NCI-H1092 (cell line): ENCODE measurements at regions not wholly inside any gene's neighbourhood (a gene's known extent, or its start where the extent isn't known, plus 50 kb on each side); places are given as distances from the start of the nearest gene placed in this dataset.

ENCODE experiments used
- DNase-seq: peaks from one replicate; lab custom pipeline; 2025; lab: John Stamatoyannopoulos, UW

DNA sequence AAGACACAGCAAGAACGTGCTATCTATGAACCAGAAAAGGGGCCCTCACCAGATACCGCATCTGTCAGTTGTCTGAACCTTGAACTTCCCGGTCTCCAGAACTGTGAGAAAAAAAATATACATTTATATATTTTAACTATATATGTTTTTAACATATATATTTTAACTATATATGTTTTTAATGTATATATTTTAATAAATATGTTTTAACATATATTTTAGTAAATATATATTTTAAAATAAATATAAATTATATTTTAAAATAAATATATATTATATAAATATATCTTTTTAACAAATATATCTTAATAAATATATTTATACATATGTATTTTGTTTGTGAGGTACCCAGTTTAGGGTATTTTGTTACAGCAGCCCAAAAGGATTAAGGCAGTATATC, 958.2 kb upstream of the AUTS2 start:
- DNase-seq, result no peak

DNA sequence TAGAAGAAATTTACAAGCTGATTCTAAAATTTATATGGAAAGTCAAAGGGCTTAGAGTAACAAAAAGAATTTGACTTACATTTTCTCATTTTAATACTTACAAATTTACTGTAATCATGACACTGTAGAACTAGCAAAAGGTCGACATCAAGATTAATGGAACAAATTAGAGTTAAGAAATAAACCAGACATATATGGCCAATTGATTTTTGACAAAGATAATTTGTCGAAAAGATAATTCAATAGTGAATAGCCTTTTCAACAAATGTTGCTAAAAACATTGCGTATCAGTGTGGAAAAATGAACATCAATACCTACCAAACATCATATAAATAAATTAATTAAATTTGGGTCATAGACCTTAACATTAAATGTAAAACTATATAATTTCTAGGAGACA, 955.5 kb upstream of the AUTS2 start:
- no peak for DNase-seq

DNA sequence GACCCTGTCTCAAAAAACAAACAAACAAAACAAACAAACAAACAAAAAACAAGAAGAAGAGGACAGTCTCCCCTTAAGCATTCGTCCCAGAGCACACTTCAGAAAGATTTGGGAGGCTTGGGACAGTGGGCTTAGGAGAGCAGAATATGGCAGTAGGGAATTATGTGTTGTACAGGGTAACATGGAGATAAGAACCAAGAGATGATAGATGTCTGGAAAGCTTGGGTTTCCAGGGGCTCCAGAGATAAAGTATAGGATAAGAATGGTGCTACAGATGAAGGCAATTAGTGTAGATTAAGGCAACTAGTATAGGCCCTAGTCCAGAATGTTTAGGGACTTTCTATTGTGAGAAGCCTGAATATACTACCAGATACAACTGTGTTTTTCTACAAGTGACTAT, 934.9 kb upstream of the AUTS2 start:
- DNase-seq, result no peak

DNA sequence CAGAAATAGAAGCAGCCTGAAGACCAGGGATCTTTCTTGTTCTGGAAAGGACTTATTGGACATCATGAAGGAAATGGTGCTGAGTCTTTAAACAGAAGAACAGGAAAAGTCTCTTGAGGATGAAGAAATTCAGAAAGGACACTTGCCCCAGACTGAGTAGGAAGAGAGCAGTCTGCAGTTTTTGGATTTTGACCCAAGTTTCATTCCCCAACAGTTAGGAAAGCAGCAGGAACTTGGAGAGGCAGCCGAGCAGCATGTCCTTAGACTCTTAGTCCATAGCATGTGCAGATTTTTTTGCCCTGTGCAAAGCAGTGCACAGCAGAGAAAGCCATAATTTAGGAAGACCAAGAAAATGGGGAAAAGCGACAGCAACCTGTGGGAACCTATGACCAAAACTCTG, 927.2 kb upstream of the AUTS2 start:
- DNase-seq, result no peak

DNA sequence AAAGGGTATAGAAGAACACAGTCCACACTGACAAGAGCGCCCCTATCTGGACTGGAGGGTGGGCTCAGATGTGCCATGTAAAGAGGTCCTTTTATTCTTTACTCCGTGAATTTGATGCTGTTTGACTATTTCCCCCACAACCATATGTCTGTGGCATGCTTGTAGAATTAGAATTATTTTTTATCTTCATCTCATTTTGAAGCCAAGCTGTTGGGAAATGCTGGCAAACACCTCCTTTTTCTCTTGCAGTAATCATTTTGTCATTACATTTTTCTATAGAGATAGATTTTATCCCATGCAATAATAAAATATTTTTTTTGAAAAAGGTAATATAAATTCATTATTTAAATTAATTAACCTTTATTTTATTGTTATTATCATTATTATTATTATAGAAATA, 926.6 kb upstream of the AUTS2 start:
- DNase-seq, result no peak

DNA sequence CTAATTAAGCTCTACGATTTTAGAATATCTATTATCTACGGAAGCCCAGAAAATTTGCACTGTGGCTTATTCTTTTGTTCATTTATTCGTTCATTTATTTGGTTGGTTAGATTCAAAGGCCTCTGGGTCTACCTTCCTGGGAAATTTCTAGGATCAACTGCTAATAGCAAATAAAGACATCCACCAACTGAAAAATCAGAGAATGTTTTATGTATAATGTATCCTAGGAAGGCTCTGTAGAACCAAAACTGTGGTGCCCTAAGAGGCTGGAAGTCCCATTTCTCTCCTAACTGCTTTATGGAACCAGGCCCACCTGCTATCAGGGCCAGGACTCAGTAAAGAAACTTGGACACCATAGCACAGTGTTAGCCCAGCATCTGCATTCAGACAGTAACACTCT, 923.4 kb upstream of the AUTS2 start:
- DNase-seq, result no peak

DNA sequence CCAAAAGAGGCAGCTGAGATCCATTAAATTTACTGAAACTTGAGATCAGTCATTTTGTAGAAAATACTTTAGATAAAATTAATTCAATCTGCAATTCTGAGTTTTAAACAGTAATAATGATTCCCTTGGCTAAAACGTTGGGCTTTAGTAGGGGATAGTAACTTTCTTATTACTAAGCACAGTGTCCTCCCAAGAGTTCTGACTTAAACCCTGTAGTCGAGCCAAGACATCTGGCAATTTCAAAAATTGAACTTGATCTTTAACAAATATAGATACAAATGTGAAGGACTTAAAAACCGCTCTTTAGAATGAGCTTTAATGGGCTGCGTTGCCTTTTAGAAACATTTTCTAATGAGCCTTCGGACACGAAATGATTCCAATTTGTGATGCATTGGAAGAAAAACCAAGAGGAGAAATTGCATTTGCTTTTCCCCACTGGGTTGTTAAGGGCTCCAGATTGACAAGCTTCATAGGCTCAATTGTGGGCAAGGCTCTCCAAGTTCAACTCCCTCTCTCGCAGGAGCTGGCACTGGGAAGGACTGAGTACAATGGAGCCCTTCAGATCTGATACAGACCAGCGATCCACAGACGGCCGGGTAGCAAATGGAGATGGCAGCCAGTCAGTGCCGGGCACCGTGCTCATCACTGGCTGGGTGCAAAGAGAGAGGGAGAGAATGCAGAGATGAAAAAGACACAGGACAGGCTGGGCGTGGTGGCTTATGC, 921.3 kb upstream of the AUTS2 start:
- no peak for DNase-seq

DNA sequence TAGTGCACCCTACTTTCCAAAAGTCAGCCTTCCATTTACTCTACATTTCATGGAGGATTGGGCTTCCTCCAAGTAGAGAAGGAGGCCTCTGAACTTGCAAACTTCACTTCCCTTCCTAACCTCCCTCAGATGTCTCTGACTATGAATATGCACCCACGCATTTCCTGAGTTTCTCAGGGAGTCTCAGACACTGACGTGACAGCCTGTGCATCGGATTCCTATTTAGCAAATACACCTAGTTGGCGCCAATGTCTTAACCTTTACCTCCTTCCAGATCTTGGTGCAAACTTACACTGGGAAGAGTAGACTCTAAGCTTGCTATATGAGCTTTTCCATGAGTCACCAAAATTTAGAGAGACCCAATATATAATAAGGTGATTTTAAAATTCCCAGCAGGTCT, 920.1 kb upstream of the AUTS2 start:
- DNase-seq, result no peak

DNA sequence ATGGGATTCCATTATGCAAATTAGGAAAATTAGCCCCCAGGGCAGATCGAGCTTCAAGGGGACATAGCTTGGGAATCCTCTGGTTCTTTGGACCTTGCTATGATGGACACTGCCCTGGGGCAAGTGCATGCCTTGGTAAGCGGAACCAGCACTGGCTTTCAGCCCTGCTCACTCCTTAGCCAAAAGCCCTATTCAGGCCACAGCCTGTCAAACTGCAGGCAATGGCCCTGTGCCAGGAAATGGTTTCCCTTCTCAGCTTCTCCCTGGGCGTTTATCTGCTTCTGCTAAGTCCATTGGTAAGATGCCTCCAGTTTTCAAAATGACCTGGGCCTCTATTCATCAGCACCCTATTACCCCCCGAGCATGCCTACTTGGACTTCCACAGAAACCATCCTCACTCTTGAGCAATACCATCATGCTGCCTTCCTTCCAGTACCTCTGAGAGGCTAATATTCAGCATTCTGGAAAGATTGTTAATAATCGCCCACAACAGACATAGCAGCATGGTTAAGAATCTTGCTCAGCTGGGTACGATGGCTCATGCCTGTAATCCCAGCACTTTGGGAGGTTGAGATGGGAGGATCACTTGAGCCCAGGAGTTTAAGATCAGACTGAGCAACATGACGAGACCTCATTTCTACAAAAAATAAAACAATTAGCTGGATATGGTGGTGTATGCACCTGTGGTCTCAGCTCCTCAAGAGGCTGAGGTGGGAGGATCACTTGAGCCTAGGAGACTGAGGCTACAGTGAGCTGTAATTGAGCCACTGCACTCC, 918.6 kb upstream of the AUTS2 start:
- DNase-seq, result peak; percentile 26

DNA sequence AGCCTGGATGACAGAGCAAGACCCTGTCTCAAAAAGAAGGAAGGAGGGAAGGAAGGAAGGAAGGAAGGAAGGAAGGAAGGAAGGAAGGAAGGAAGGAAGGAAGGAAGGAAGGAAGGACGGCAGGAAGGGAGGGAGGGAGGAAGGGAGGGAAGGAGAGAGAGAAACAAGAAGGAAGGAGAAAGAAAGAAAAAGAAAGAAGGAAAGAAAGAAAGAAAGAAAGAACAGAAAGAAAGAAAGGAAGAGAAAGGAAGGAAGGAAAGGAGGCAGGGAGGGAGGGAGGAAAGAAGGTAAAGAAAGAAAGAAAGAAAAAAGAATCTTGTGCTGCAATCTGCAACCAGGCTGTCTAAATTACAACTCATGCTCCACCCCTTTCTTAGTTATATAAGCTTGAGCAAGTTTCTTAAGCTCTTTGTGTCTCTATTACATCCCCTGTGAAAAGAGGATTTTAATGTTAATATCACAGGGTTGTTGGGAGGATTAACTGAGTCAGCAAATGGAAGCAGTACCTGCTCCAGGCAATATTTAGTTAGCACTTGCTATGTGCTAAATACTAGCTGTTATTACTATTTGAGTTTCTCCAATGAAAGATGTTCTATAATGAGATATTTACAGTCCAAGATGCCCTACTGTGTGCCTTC, 917.9 kb upstream of the AUTS2 start:
- DNase-seq, result no peak

DNA sequence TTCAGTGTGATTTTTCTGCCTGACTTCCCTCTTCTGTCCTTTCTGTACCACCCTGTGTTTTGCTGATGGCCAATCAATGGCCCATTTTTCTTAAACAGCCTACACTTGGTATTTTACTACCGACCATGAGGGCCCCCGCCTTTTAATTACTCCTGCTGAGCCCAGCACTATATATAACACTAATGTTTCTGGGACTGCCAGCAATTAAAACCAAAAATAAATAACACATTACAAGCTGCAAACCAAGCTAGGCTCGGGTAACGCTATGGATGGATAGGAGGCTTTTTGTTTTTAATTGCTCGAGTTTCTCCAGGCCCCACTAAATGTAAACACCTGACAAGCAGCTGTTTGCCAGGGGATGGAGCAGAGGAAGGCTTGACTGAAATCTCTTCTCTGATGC, 915.4 kb upstream of the AUTS2 start:
- peak; percentile 85 for DNase-seq

DNA sequence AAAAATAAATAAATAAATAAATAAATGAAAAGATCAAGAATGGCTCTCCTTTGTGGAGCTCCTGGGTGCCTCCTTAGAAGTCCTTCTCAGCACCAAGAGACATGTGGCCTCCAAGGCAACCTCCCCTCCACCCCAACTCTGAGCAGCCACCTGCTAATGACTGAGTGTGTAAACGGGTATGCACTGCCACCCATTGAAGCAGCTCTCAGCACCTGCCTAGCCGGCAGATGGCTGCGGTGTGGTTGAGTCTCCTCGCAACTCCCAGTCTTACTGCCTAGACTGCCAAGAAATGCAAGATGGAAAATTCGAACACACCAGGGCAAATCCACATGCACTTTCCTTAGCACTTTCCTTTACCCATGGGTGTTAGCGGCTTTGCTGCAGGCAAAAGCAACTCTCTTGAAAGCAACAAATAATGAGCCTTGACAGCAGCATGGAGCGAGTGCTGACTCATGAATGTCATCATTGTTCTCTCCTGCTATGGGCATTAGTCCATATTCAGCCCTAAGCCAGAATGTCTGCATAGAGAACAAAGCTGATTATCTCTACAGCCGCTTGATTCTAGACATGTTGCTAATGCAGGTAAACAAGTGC, 913.9 kb upstream of the AUTS2 start:
- DNase-seq, result peak; percentile 79

DNA sequence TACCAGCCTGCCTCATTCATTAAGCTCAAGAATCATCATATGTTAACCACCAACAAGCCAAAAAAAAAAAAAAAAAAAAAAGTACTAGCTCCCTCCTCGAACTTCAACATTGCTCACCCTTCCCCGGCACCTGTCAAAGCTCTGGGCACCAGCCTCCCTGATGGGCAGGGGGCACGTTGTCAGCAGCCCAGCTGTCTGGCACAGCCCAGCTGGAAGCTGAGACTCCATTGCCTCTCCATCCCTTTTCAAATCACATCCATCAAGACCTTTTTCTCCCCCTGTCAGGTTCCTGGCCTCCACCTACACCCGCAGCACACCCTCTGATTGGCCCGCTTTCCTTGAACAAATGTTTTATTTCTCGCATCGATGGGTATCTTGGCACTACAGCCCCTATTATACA, 913.3 kb upstream of the AUTS2 start:
- DNase-seq, result peak; percentile 90

DNA sequence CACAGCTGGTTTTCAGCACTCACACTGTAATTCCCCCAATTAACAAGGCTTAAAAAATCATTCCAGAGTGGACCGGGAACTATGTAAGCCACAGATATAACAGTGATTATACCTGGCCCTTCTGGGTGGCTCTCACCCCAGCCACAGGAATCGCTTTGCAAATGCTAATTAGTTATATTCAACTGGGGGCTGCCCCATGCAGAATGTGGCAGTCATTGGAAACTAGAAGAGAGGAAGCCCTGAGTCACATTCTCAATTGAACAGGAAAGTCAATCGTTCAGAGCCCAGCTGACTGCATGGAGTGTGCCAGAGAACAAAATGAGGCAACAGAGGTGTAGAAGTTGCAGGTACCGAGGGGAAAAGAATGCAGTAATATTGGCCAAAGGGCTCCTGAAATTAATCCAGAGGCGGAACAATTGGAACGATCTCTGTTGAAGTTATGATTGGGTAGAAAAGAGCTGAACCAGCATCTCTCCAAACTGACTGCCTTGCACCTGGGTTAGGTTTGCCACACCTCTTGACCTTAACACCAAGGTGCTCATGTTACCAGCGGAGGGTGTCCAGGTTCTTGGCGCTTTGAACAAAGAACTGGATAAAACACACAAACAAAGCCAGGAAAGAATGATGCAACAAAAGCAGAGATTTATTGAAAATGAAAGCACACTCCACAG, 909.7 kb upstream of the AUTS2 start:
- DNase-seq, result peak; percentile 64

DNA sequence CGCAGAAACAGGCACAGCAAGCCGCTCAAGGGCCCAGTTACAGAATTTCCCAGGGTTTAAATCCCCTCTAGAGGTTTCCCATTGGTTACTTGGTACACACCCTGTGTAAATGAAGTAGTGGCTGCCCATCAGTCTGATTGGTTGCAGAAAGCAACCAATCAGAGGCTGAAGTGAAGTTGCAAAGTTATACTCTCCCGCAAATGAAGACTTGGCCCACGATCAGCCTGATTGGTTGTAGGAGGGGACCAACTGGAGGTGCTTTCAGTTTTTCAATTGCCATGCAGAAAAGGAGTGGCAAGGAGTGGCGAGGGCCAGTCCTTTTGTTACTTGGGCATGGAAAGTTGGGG, 909.2 kb upstream of the AUTS2 start:
- DNase-seq, result no peak

DNA sequence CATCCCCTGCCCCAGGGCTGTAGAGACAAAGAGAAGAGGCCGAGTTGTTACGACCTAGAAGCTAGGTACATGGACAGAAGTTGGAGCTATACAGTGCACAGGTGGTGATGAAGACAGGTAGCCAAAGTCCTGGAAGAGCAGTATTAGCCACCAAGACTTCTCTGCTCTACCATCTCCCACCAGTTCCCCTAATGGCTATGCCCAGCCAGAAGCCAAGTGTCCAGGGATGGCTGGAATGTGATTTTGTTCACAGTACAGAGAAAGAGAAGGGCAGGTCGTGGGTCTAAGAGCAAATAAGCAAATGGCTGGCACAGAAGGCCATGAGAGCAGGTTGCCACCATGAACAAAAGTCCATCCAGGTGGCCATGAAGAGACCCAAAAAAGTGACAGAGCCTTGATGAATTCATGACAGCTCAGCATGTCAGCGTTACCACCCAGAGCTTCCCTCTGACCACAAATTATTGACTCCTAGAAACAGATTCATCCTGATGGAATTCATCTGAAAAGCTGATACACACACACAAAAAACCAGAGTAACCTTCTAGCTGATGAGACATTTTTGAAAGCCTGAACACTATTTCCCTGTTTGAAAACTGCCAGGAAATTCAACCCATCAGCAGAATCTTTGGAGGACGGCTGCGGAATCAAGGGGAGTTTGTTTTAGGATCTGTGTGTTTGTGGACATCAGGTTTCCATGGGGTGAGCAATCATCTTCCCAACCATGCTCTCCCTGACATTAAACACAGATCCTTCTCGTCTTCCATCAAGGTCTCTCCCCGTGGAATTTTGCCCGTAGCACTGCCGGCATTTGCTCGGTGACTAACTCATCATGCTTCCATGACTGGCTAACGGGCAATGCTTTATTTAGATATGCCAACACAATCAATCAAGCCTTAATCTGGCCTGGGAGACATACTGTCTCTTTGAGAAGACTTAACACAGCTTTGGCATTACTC, 906.7 kb upstream of the AUTS2 start:
- no peak for DNase-seq

DNA sequence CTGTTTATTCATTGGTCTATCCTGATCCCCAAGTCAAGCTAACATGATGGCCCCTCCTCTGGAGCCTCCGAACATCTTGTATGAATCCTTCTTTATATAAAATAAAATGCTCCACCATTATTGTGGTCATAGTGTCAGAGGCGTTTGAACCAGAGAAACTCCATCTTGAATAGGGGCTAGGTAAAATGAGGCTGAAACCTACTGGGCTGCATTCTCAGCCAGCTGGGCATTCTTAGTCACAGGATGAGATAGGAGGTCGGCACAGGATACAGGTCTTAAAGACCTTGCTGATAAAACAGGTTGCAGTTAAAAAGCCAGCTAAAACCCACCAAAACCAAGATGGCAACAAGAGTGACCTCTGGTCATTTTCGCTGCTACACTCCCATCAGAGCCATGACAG, 905.8 kb upstream of the AUTS2 start:
- DNase-seq, result no peak

DNA sequence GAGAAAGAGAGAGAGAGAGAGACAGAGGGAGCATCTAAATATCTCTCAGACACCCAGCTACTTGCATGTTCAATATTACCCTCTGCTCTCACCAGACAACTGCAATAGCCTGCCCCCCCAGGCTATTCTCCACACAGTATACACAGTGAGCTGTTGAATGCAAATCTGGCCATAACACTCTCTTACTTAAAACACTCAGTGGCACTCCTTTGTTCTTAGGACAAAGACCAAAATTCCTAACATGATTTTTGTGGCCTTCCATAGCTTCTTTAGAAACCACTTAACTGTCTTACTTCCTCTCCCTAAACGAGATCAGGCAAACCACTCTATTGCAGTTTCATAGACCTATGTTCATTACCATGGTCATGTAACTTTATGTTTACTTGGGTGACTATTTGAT, 903.6 kb upstream of the AUTS2 start:
- DNase-seq, result no peak

DNA sequence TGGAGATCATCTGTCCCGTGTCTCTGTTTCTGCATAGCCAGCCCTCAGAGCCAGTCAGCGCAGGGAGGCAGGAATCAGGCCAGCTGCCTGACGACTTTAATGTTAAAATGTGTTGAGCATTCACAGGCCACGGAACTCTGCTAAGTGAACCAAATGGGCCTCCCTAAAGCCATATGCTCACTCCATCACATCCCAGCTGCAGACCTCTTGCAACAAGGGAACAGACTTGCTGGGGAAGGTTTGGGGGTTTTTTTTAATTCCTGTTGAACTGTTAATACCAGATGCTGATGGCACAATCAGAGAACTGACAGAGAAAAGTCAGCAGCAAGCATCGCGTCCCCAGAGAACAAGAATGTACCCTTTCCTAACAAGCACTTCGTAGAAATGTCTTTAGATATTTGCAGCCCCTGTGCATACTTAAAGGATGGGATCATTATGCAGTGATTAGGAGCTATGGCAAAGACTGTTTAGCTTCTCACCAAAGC, 900.4 kb upstream of the AUTS2 start:
- no peak for DNase-seq

DNA sequence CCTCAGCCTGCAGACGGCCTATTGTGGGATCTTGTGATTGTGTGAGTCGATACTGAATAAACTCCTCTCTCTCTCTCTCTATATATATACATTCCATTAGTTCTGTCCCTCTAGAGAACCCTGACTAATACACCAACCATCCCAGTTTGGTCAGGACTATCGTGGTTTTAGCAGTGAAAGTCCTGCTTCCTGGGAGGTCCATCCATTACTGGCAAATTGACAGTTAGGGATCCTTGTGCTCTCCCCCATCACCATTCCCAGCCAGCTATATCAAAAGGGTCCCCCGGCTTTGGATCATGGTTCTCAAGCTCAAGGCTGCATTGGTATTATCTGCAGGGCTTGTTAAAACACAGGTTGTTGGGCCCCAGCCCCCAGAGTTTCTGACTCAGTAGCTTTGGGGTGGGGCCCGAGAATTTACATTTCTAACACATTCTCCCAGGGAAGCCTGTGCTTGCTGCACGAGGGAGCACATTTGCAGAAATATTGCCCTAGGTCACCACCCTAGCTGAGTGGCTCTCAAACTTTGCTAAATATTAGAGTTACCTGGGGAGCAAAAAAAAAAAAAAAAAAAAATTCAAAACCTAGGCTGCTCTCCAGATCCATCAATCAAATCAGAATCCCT, 899.1 kb upstream of the AUTS2 start:
- DNase-seq, result no peak

DNA sequence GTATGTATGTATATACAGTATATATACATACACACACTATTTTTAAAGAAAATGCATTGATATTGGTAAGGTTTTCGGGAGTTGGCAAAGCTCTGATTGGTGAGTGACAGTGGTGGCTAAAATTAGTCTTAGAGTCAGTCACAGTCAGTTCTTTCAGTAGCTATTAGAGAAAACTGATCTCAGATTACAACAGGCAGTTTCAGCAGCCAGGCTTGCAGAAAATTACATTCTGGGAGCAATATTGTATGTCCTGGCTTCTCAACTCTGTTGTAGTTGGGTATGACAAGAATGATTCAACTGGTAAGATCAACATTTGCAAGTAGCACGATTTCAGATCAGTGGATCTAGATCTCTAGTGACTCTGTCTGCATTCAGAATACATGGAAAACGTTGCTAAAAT, 897.9 kb upstream of the AUTS2 start:
- no peak for DNase-seq
